ENCODE measurements at regions not wholly inside any gene's neighbourhood (a gene's known extent, or its start where the extent isn't known, plus 50 kb on each side); places are given as distances from the start of the nearest gene placed in this dataset.

- Histone ChIP-seq H3K36me3 (ENCODE audit: insufficient read depth, insufficient read length, low read length) (no peaks in the 10 kb centered on the region), H3K4me1 (ENCODE audit: insufficient read depth, insufficient read length) (peaks cover 3% of the 10 kb centered on the region), H3K9me3 (ENCODE audit: insufficient read depth, low read length) (peaks cover 8% of the 10 kb centered on the region; the same call in 1 of the 2 replicates), H3K27me3 (ENCODE audit: insufficient read depth, insufficient read length) (peaks cover 7% of the 10 kb centered on the region), H3K4me3 (ENCODE audit: insufficient read length, low read depth) (no peak overlapping the region), H3K9ac (ENCODE audit: insufficient read length, low read depth) (no peak overlapping the region)
- TF ChIP-seq YY1 (IDR thresholded peaks at IDR 0.05; ENCODE audit: insufficient read depth, insufficient read length): no peak
- no peak for TF ChIP-seq ZNF274 (IDR thresholded peaks at IDR 0.05; ENCODE audit: low read depth, low read length)
- TF ChIP-seq SUZ12 (IDR thresholded peaks at IDR 0.05; ENCODE audit: extremely low read depth, insufficient read depth, insufficient read length): no peak
- no peak for DNase-seq (ENCODE audit: low read depth, low spot score)
Observed at GRCh38 chr1:84759756-84760155, 69.5 kb upstream of the SSX2IP start.

- Histone ChIP-seq H3K9me3 (ENCODE audit: insufficient read depth, low read length) (peaks cover 8% of the 10 kb centered on the region; the same call in 1 of the 2 replicates), H3K4me1 (ENCODE audit: insufficient read depth, insufficient read length) (no peaks in the 10 kb centered on the region), H3K36me3 (ENCODE audit: insufficient read depth, insufficient read length, low read length) (no peaks in the 10 kb centered on the region), H3K9ac (ENCODE audit: insufficient read length, low read depth) (no peak overlapping the region), H3K4me3 (ENCODE audit: insufficient read length, low read depth) (no peak overlapping the region), H3K27me3 (ENCODE audit: insufficient read depth, insufficient read length) (peaks cover 6% of the 10 kb centered on the region)
- no peak for TF ChIP-seq ZNF274 (IDR thresholded peaks at IDR 0.05; ENCODE audit: low read depth, low read length)
- no peak for TF ChIP-seq YY1 (IDR thresholded peaks at IDR 0.05; ENCODE audit: insufficient read depth, insufficient read length)
- TF ChIP-seq SUZ12 (IDR thresholded peaks at IDR 0.05; ENCODE audit: extremely low read depth, insufficient read depth, insufficient read length): no peak
- DNase-seq (ENCODE audit: low read depth, low spot score): no peak
Observed at GRCh38 chr1:84758968-84759491, 68.8 kb upstream of the SSX2IP start.

- Histone ChIP-seq H3K9ac (ENCODE audit: insufficient read length, low read depth) (no peak overlapping the region), H3K4me1 (ENCODE audit: insufficient read depth, insufficient read length) (no peaks in the 10 kb centered on the region), H3K27me3 (ENCODE audit: insufficient read depth, insufficient read length) (peaks cover 6% of the 10 kb centered on the region), H3K4me3 (ENCODE audit: insufficient read length, low read depth) (no peak overlapping the region), H3K9me3 (ENCODE audit: insufficient read depth, low read length) (peaks cover 8% of the 10 kb centered on the region; the same call in 1 of the 2 replicates), H3K36me3 (ENCODE audit: insufficient read depth, insufficient read length, low read length) (no peaks in the 10 kb centered on the region)
- no peak for TF ChIP-seq YY1 (IDR thresholded peaks at IDR 0.05; ENCODE audit: insufficient read depth, insufficient read length)
- TF ChIP-seq SUZ12 (IDR thresholded peaks at IDR 0.05; ENCODE audit: extremely low read depth, insufficient read depth, insufficient read length): no peak
- TF ChIP-seq ZNF274 (IDR thresholded peaks at IDR 0.05; ENCODE audit: low read depth, low read length): no peak
- DNase-seq (ENCODE audit: low read depth, low spot score): no peak
Observed at GRCh38 chr1:84758476-84758875, 68.2 kb upstream of the SSX2IP start.

- Histone ChIP-seq H3K4me1 (ENCODE audit: insufficient read depth, insufficient read length) (no peaks in the 10 kb centered on the region), H3K4me3 (ENCODE audit: insufficient read length, low read depth) (no peak overlapping the region), H3K27me3 (ENCODE audit: insufficient read depth, insufficient read length) (peaks cover 4% of the 10 kb centered on the region), H3K9ac (ENCODE audit: insufficient read length, low read depth) (no peak overlapping the region), H3K9me3 (ENCODE audit: insufficient read depth, low read length) (peaks cover 8% of the 10 kb centered on the region; the same call in 1 of the 2 replicates), H3K36me3 (ENCODE audit: insufficient read depth, insufficient read length, low read length) (no peaks in the 10 kb centered on the region)
- TF ChIP-seq YY1 (IDR thresholded peaks at IDR 0.05; ENCODE audit: insufficient read depth, insufficient read length) (no peak), ZNF274 (IDR thresholded peaks at IDR 0.05; ENCODE audit: low read depth, low read length) (no peak), SUZ12 (IDR thresholded peaks at IDR 0.05; ENCODE audit: extremely low read depth, insufficient read depth, insufficient read length) (no peak)
- DNase-seq (ENCODE audit: low read depth, low spot score): no peak
Observed at GRCh38 chr1:84757301-84757700, 67.0 kb upstream of the SSX2IP start.

GRCh38 chr1:84756455-84757082 lies 66.3 kb upstream of the SSX2IP start:
- Histone ChIP-seq H3K9me3 (ENCODE audit: insufficient read depth, low read length) (peaks cover 2% of the 10 kb centered on the region; the same call in 1 of the 2 replicates), H3K27me3 (ENCODE audit: insufficient read depth, insufficient read length) (no peaks in the 10 kb centered on the region), H3K9ac (ENCODE audit: insufficient read length, low read depth) (no peak overlapping the region), H3K4me1 (ENCODE audit: insufficient read depth, insufficient read length) (no peaks in the 10 kb centered on the region), H3K4me3 (ENCODE audit: insufficient read length, low read depth) (no peak overlapping the region), H3K36me3 (ENCODE audit: insufficient read depth, insufficient read length, low read length) (no peaks in the 10 kb centered on the region)
- TF ChIP-seq YY1 (IDR thresholded peaks at IDR 0.05; ENCODE audit: insufficient read depth, insufficient read length): no peak
- TF ChIP-seq ZNF274 (IDR thresholded peaks at IDR 0.05; ENCODE audit: low read depth, low read length): no peak
- no peak for TF ChIP-seq SUZ12 (IDR thresholded peaks at IDR 0.05; ENCODE audit: extremely low read depth, insufficient read depth, insufficient read length)
- DNase-seq (ENCODE audit: low read depth, low spot score): peak; percentile 57

- DNase-seq (ENCODE audit: low read depth, low spot score): no peak
- TF ChIP-seq YY1 (IDR thresholded peaks at IDR 0.05; ENCODE audit: insufficient read depth, insufficient read length) (no peak), ZNF274 (IDR thresholded peaks at IDR 0.05; ENCODE audit: low read depth, low read length) (no peak), SUZ12 (IDR thresholded peaks at IDR 0.05; ENCODE audit: extremely low read depth, insufficient read depth, insufficient read length) (no peak)
- H3K9ac ChIP-seq (ENCODE audit: insufficient read length, low read depth): no peak overlapping the region
Observed at GRCh38 chr1:84756001-84756400, 65.7 kb upstream of the SSX2IP start.

GRCh38 chr1:84755216-84755615 lies 65.0 kb upstream of the SSX2IP start:
- no peak for TF ChIP-seq YY1 (IDR thresholded peaks at IDR 0.05; ENCODE audit: insufficient read depth, insufficient read length)
- no peak for TF ChIP-seq ZNF274 (IDR thresholded peaks at IDR 0.05; ENCODE audit: low read depth, low read length)
- no peak for TF ChIP-seq SUZ12 (IDR thresholded peaks at IDR 0.05; ENCODE audit: extremely low read depth, insufficient read depth, insufficient read length)
- Histone ChIP-seq H3K9ac (ENCODE audit: insufficient read length, low read depth) (no peak overlapping the region), H3K9me3 (ENCODE audit: insufficient read depth, low read length) (no peaks in the 10 kb centered on the region), H3K4me1 (ENCODE audit: insufficient read depth, insufficient read length) (no peaks in the 10 kb centered on the region), H3K4me3 (ENCODE audit: insufficient read length, low read depth) (no peak overlapping the region), H3K27me3 (ENCODE audit: insufficient read depth, insufficient read length) (no peaks in the 10 kb centered on the region), H3K36me3 (ENCODE audit: insufficient read depth, insufficient read length, low read length) (no peaks in the 10 kb centered on the region)
- no peak for DNase-seq (ENCODE audit: low read depth, low spot score)

More at GRCh38 chr1:84756001-84756400, 65.7 kb upstream of the SSX2IP start:
- Histone ChIP-seq H3K27me3 (ENCODE audit: insufficient read depth, insufficient read length) (no peaks in the 10 kb centered on the region), H3K36me3 (ENCODE audit: insufficient read depth, insufficient read length, low read length) (no peaks in the 10 kb centered on the region), H3K4me3 (ENCODE audit: insufficient read length, low read depth) (no peak overlapping the region), H3K4me1 (ENCODE audit: insufficient read depth, insufficient read length) (no peaks in the 10 kb centered on the region), H3K9me3 (ENCODE audit: insufficient read depth, low read length) (no peaks in the 10 kb centered on the region)
